Mesendoderm (in vitro differentiated cells): ENCODE measurements at regions not wholly inside any gene's neighbourhood (a gene's known extent, or its start where the extent isn't known, plus 50 kb on each side); places are given as distances from the start of the nearest gene placed in this dataset.

Experiments used
- DNase-seq: peaks from one replicate; pipeline ENCODE4 v3.0.0; 2013
- H2AK5ac ChIP-seq: 2 replicates; pipeline ENCODE4 v1.6.1; 2013; ENCODE audit warnings: low read length, inconsistent platforms
- H2BK120ac ChIP-seq: 2 replicates; pipeline ENCODE4 v1.6.1; 2013; ENCODE audit warnings: low read depth, mild to moderate bottlenecking, low read length, moderate library complexity, mixed read lengths
- H2BK15ac ChIP-seq: replicated peaks from 2 replicates; pipeline ENCODE4 v1.6.1; 2013; ENCODE audit warnings: low read depth, mild to moderate bottlenecking, moderate library complexity
- H2BK5ac ChIP-seq: 2 replicates; pipeline ENCODE4 v1.6.1; 2013; ENCODE audit warnings: low read length, inconsistent platforms
- H3K18ac ChIP-seq: 2 replicates; pipeline ENCODE4 v1.6.1; 2013; ENCODE audit warnings: mild to moderate bottlenecking, low read length, mixed read lengths
- H3K23ac ChIP-seq: one replicate; pipeline ENCODE4 v1.6.1; 2013; ENCODE audit warnings: low read length
- H3K27ac ChIP-seq: 2 replicates; pipeline ENCODE4 v1.5.1; 2013; ENCODE audit warnings: low read depth, mild to moderate bottlenecking, inconsistent platforms, low read length, moderate library complexity
- H3K27me3 ChIP-seq: 2 replicates; pipeline ENCODE4 v1.6.1; 2013; ENCODE audit warnings: low read length, control low read depth, mild to moderate bottlenecking, inconsistent platforms; ENCODE audit not compliant: insufficient read depth, poor library complexity
- H3K36me3 ChIP-seq: 2 replicates; pipeline ENCODE4 v1.6.1; 2013; ENCODE audit warnings: low read length, inconsistent platforms; ENCODE audit not compliant: control insufficient read depth, insufficient read depth
- H3K4ac ChIP-seq: one replicate; pipeline ENCODE4 v1.6.1; 2013; ENCODE audit warnings: low read depth, mild to moderate bottlenecking, low read length, moderate library complexity
- H3K4me1 ChIP-seq: 2 replicates; pipeline ENCODE4 v1.6.1; 2013; ENCODE audit warnings: low read depth, low read length, inconsistent platforms; ENCODE audit not compliant: control insufficient read depth
- H3K4me2 ChIP-seq: 2 replicates; pipeline ENCODE4 v1.6.1; 2013; ENCODE audit warnings: low read length
- H3K4me3 ChIP-seq: 2 replicates; pipeline ENCODE4 v1.5.1; 2013; ENCODE audit warnings: mild to moderate bottlenecking, low read length
- H3K56ac ChIP-seq: one replicate; pipeline ENCODE4 v1.6.1; 2013; ENCODE audit warnings: low read length
- H3K79me1 ChIP-seq: 2 replicates; pipeline ENCODE4 v1.6.1; 2013; ENCODE audit warnings: low read length, inconsistent platforms
- H3K79me2 ChIP-seq: 2 replicates; pipeline ENCODE4 v1.6.1; 2013; ENCODE audit warnings: mild to moderate bottlenecking, low read length; ENCODE audit not compliant: control insufficient read depth, insufficient read depth
- H3K9ac ChIP-seq: 2 replicates; pipeline ENCODE4 v1.6.1; 2013; ENCODE audit warnings: low read length, inconsistent platforms
- H4K5ac ChIP-seq: one replicate; pipeline ENCODE4 v1.6.1; 2013; ENCODE audit warnings: low read length
- H4K8ac ChIP-seq: one replicate; pipeline ENCODE4 v1.6.1; 2013; ENCODE audit warnings: low read depth, mild to moderate bottlenecking, control low read depth, low read length, moderate library complexity
- WGBS: extraction: QIAGEN DNeasy Blood & Tissue Kit; methylation state at CpG from one replicate; pipeline ENCODE4 v1.1.7; 2013; ENCODE audit warnings: low lambda C conversion rate, missing lambda C conversion rate; ENCODE audit not compliant: insufficient coverage; ENCODE audit errors: extremely low coverage; 5-methylcytosine and 5-hydroxymethylcytosine counted together

- Histone ChIP-seq H4K8ac (no peak overlapping the region), H3K23ac (no peak overlapping the region), H3K18ac (no peak overlapping the region), H3K79me2 (no peaks in the 10 kb centered on the region), H3K4ac (no peak overlapping the region), H3K4me1 (no peaks in the 10 kb centered on the region), H3K56ac (no peak overlapping the region), H2AK5ac (no peak overlapping the region), H3K9ac (no peak overlapping the region), H3K4me3 (no peak overlapping the region), H3K4me2 (no peak overlapping the region), H4K5ac (no peak overlapping the region), H2BK15ac (no peak overlapping the region), H3K79me1 (no peaks in the 10 kb centered on the region), H3K27me3 (no peaks in the 10 kb centered on the region), H2BK120ac (no peak overlapping the region), H3K27ac (no peak overlapping the region), H2BK5ac (no peak overlapping the region), H3K36me3 (no peaks in the 10 kb centered on the region)
- WGBS = no CpG with 5 or more reads among the region's 23 CpGs
- DNase-seq = no peak
Measured at GRCh38 chr4:25580633-25581467, 74.8 kb upstream of the SLC34A2 start.

- WGBS = no CpG with 5 or more reads among the region's 9 CpGs
- Histone ChIP-seq H3K27me3 (no peaks in the 10 kb centered on the region), H3K4ac (no peak overlapping the region), H3K56ac (no peak overlapping the region), H3K9ac (no peak overlapping the region), H3K4me2 (no peak overlapping the region), H4K8ac (no peak overlapping the region), H3K79me2 (no peaks in the 10 kb centered on the region), H2BK120ac (no peak overlapping the region), H3K79me1 (no peaks in the 10 kb centered on the region), H2BK5ac (no peak overlapping the region), H2AK5ac (no peak overlapping the region), H3K4me3 (no peak overlapping the region), H3K18ac (no peak overlapping the region), H3K4me1 (no peaks in the 10 kb centered on the region), H3K23ac (no peak overlapping the region), H2BK15ac (no peak overlapping the region), H3K36me3 (no peaks in the 10 kb centered on the region), H3K27ac (no peak overlapping the region), H4K5ac (no peak overlapping the region)
- DNase-seq = peak; percentile 53
Measured at GRCh38 chr4:25585901-25586523, 69.6 kb upstream of the SLC34A2 start.

- H2BK5ac ChIP-seq = no peak overlapping the region
- H4K5ac ChIP-seq = no peak overlapping the region
- H2BK15ac ChIP-seq = no peak overlapping the region
- no peak overlapping the region for H3K4ac ChIP-seq
- H3K36me3 ChIP-seq = no peaks in the 10 kb centered on the region
- no peak overlapping the region for H3K4me3 ChIP-seq
- no peaks in the 10 kb centered on the region for H3K4me1 ChIP-seq
- H3K27me3 ChIP-seq = no peaks in the 10 kb centered on the region
- DNase-seq = no peak
- H3K56ac ChIP-seq = no peak overlapping the region
- H3K79me2 ChIP-seq = no peaks in the 10 kb centered on the region
- no peak overlapping the region for H3K4me2 ChIP-seq
- H3K79me1 ChIP-seq = no peaks in the 10 kb centered on the region
- H3K18ac ChIP-seq = no peak overlapping the region
- WGBS = no CpG with 5 or more reads among the region's 7 CpGs
- H3K27ac ChIP-seq = no peak overlapping the region
- no peak overlapping the region for H4K8ac ChIP-seq
- H3K9ac ChIP-seq = no peak overlapping the region
- no peak overlapping the region for H3K23ac ChIP-seq
- no peak overlapping the region for H2BK120ac ChIP-seq
- H2AK5ac ChIP-seq = no peak overlapping the region
Measured at GRCh38 chr4:25588206-25588605, 67.4 kb upstream of the SLC34A2 start.

- no CpG with 5 or more reads among the region's 5 CpGs for WGBS
- DNase-seq = peak; percentile 76
- no peaks in the 10 kb centered on the region for H3K79me1 ChIP-seq
Measured at GRCh38 chr4:25590171-25590570, 65.5 kb upstream of the SLC34A2 start.

GRCh38 chr4:25592736-25593135 is 62.9 kb upstream of the SLC34A2 start:
- no peak overlapping the region for H3K4me2 ChIP-seq
- no peaks in the 10 kb centered on the region for H3K4me1 ChIP-seq
- H3K4me3 ChIP-seq = no peak overlapping the region
- H3K23ac ChIP-seq = no peak overlapping the region
- no peak overlapping the region for H3K9ac ChIP-seq
- no peak overlapping the region for H4K5ac ChIP-seq
- H3K79me2 ChIP-seq = no peaks in the 10 kb centered on the region
- H3K18ac ChIP-seq = no peak overlapping the region
- H4K8ac ChIP-seq = no peak overlapping the region
- H2AK5ac ChIP-seq = no peak overlapping the region
- DNase-seq = no peak
- H3K36me3 ChIP-seq = no peaks in the 10 kb centered on the region
- H2BK15ac ChIP-seq = no peak overlapping the region
- no peaks in the 10 kb centered on the region for H3K27me3 ChIP-seq
- H2BK120ac ChIP-seq = no peak overlapping the region
- no CpG with 5 or more reads among the region's 5 CpGs for WGBS
- H3K56ac ChIP-seq = no peak overlapping the region
- H3K79me1 ChIP-seq = no peaks in the 10 kb centered on the region
- no peak overlapping the region for H3K27ac ChIP-seq
- H2BK5ac ChIP-seq = no peak overlapping the region
- no peak overlapping the region for H3K4ac ChIP-seq

More at GRCh38 chr4:25590171-25590570, 65.5 kb upstream of the SLC34A2 start:
- H3K4me3 ChIP-seq = no peak overlapping the region
- H3K18ac ChIP-seq = no peak overlapping the region
- H3K4ac ChIP-seq = no peak overlapping the region
- H3K79me2 ChIP-seq = no peaks in the 10 kb centered on the region
- H2AK5ac ChIP-seq = no peak overlapping the region
- no peaks in the 10 kb centered on the region for H3K36me3 ChIP-seq
- no peak overlapping the region for H2BK15ac ChIP-seq
- no peak overlapping the region for H2BK5ac ChIP-seq
- no peak overlapping the region for H3K27ac ChIP-seq
- H3K4me1 ChIP-seq = no peaks in the 10 kb centered on the region
- H3K27me3 ChIP-seq = no peaks in the 10 kb centered on the region
- no peak overlapping the region for H3K9ac ChIP-seq
- H3K4me2 ChIP-seq = no peak overlapping the region
- no peak overlapping the region for H4K8ac ChIP-seq
- H3K56ac ChIP-seq = no peak overlapping the region
- no peak overlapping the region for H3K23ac ChIP-seq
- no peak overlapping the region for H2BK120ac ChIP-seq
- H4K5ac ChIP-seq = no peak overlapping the region
